HepG2 (cell line): ENCODE measurements at regions not wholly inside any gene's neighbourhood (a gene's known extent, or its start where the extent isn't known, plus 50 kb on each side); places are given as distances from the start of the nearest gene placed in this dataset.

ENCODE experiments used
- ATAC-seq: fragments of 200-7000 bp; cut with Tn5 transposase; 3 replicates; pipeline ENCODE4 v1.9.1; 2020; ENCODE audit warnings: mild to moderate bottlenecking, moderate library complexity
- BruUV-seq: library from RNA; stranded (reverse); fragments of 400-500 nt; replicated peaks from 2 replicates; lab custom pipeline; 2021; lab: Mats Ljungman, UMichigan
- CTCF ChIA-PET: fragments of 300-600 bp; formaldehyde crosslinking; extraction: SDS; loops from one replicate; lab custom pipeline; 2021; ENCODE audit warnings: low total read pairs, inconsistent platforms, low intra/inter-chr PET ratio; lab: Yijun Ruan, JAX
- POLR2A ChIA-PET: fragments of 350-600 bp; sonication (Branson Sonifier 250); formaldehyde crosslinking; loops from one replicate; lab custom pipeline; 2020; ENCODE audit warnings: antibody characterized with exemption, inconsistent platforms; lab: Yijun Ruan, JAX
- DNase-seq: peaks from one replicate; pipeline ENCODE4 v3.0.0-alpha.2; 2015; ENCODE audit warnings: low spot score
- FAIRE-seq: peaks from 3 replicates; lab custom pipeline; 2011; peaks lifted over from hg19 to GRCh38; lab: Jason Lieb, UNC
- H2AFZ ChIP-seq: one replicate; pipeline ENCODE4 v1.6.1; 2011; ENCODE audit warnings: low read length, inconsistent platforms
- H3K27ac ChIP-seq: fragments of 300-600 bp; 3 replicates; pipeline ENCODE4 v1.8.0; 2011; ENCODE audit warnings: mixed run types, mild to moderate bottlenecking, mixed read lengths, low read length, inconsistent platforms; ENCODE audit not compliant: insufficient read depth; ENCODE audit errors: extremely low read length
- H3K27me3 ChIP-seq, 2 experiments: fragments of 200-600 bp in 1 of 2; 2 replicates in 1 of 2; 3 replicates in 1 of 2; pipeline versions ENCODE4 v1.6.0 to v1.8.0; 2011; ENCODE audit warnings: low read length in 2 of 2, mild to moderate bottlenecking in 2 of 2, moderate library complexity in 2 of 2, inconsistent platforms in 1 of 2; ENCODE audit not compliant: insufficient read depth in 2 of 2, control insufficient read depth in 1 of 2
- H3K36me3 ChIP-seq, 2 experiments: fragments of 200-600 bp in 1 of 2; replicated peaks in 1 of 2; 2 replicates in 1 of 2; 3 replicates in 1 of 2; pipeline versions ENCODE4 v1.5.1 to v1.8.0; 2011; ENCODE audit warnings: low read length in 2 of 2, inconsistent platforms in 1 of 2; ENCODE audit not compliant: insufficient read depth in 2 of 2, control insufficient read depth in 1 of 2
- H3K4me1 ChIP-seq: 2 replicates; pipeline ENCODE4 v1.5.1; 2012; ENCODE audit warnings: low read length, inconsistent platforms; ENCODE audit not compliant: insufficient read depth
- H3K4me2 ChIP-seq: 2 replicates; pipeline ENCODE4 v1.6.0; 2011; ENCODE audit warnings: low read depth, low read length, inconsistent platforms
- H3K4me3 ChIP-seq, 3 experiments: fragments of 200-600 bp in 1 of 3; sonication (generic), shearing (Covaris generic) in 1 of 3; replicated peaks in 1 of 3; 2 replicates each; pipeline ENCODE4 v1.5.1; 2011 to 2016; ENCODE audit warnings: low read length in 3 of 3, inconsistent platforms in 2 of 3, low read depth in 2 of 3, mild to moderate bottlenecking in 2 of 3, control low read depth in 1 of 3, mixed read lengths in 1 of 3; ENCODE audit not compliant: insufficient read depth in 1 of 3
- H3K79me2 ChIP-seq: one replicate; pipeline ENCODE4 v1.6.1; 2011; ENCODE audit warnings: low read length, inconsistent platforms; ENCODE audit not compliant: insufficient read depth
- H3K9ac ChIP-seq: 2 replicates; pipeline ENCODE4 v1.6.0; 2011; ENCODE audit warnings: mild to moderate bottlenecking, low read depth, low read length, inconsistent platforms; ENCODE audit not compliant: insufficient read depth
- H3K9me3 ChIP-seq: 2 replicates; pipeline ENCODE4 v1.5.1; 2012; ENCODE audit warnings: mild to moderate bottlenecking, low read length
- H4K20me1 ChIP-seq: 2 replicates; pipeline ENCODE4 v1.6.0; 2011; ENCODE audit warnings: inconsistent platforms, mild to moderate bottlenecking, low read length, moderate library complexity; ENCODE audit not compliant: insufficient read depth
- ATF3 ChIP-seq: sonication (generic); formaldehyde crosslinking; IDR thresholded peaks from 2 replicates; pipeline ENCODE4 v1.4.0; 2020; ENCODE audit warnings: missing genetic modification reagents
- ATF7-NPFF ChIP-seq: sonication (generic); formaldehyde crosslinking; IDR thresholded peaks from 2 replicates; pipeline ENCODE4 v1.8.1; 2023; ENCODE audit warnings: mild to moderate bottlenecking, low read depth, missing genetic modification reagents, moderate library complexity
- CEBPG ChIP-seq: IDR thresholded peaks from 2 replicates; pipeline ENCODE4 v1.6.1; 2016
- DNMT3B ChIP-seq: conservative IDR thresholded peaks from 2 replicates; pipeline ENCODE4 v1.6.1; 2016; ENCODE audit warnings: missing biosample characterization, control low read depth
- ELF4 ChIP-seq: sonication (generic); formaldehyde crosslinking; IDR thresholded peaks from 2 replicates; pipeline ENCODE4 v1.5.0; 2020; ENCODE audit warnings: missing genetic modification reagents, mild to moderate bottlenecking, moderate library complexity, borderline replicate concordance
- HDAC6 ChIP-seq: fragments of 200-600 bp; sonication (generic); IDR thresholded peaks from 2 replicates; pipeline ENCODE4 v1.7.0; 2017; ENCODE audit warnings: mild to moderate bottlenecking, antibody characterized with exemption, low read length, low read depth
- HNF1A ChIP-seq, 2 experiments: sonication (generic) in 1 of 2; formaldehyde crosslinking in 1 of 2; IDR thresholded peaks; 2 replicates each; pipeline versions ENCODE4 v1.4.0 to v1.6.1; 2016 to 2020; ENCODE audit warnings: borderline replicate concordance in 1 of 2, low read depth in 1 of 2, mild to moderate bottlenecking in 1 of 2, missing genetic modification reagents in 1 of 2
- MIXL1 ChIP-seq: IDR thresholded peaks from 2 replicates; pipeline ENCODE4 v1.6.1; 2016
- NFAT5 ChIP-seq: sonication (generic); formaldehyde crosslinking; IDR thresholded peaks from 2 replicates; pipeline ENCODE4 v1.4.0; 2020; ENCODE audit warnings: missing genetic modification reagents
- RXRB ChIP-seq: IDR thresholded peaks from 2 replicates; pipeline ENCODE4 v1.6.1; 2016; ENCODE audit warnings: borderline replicate concordance, missing genetic modification reagents, missing compliant biosample characterization
- SATB2 ChIP-seq: sonication (generic); formaldehyde crosslinking; IDR thresholded peaks from 2 replicates; pipeline ENCODE4 v1.5.0; 2020; ENCODE audit warnings: missing genetic modification reagents
- TBL1XR1 ChIP-seq: fragments of 150-350 bp; IDR thresholded peaks from 2 replicates; pipeline ENCODE4 v1.6.1; 2014; ENCODE audit warnings: borderline replicate concordance, low read length; ENCODE audit not compliant: partially characterized antibody
- THAP11 ChIP-seq: IDR thresholded peaks from 2 replicates; pipeline ENCODE4 v1.6.1; 2016; ENCODE audit warnings: missing biosample characterization, missing genetic modification reagents
- ZBTB1 ChIP-seq: sonication (generic); formaldehyde crosslinking; IDR thresholded peaks from 2 replicates; pipeline ENCODE4 v1.4.0; 2020; ENCODE audit warnings: missing genetic modification reagents, borderline replicate concordance
- ZNF781 ChIP-seq: sonication (generic); formaldehyde crosslinking; IDR thresholded peaks from 2 replicates; pipeline ENCODE4 v1.5.1; 2020; ENCODE audit warnings: borderline replicate concordance, mild to moderate bottlenecking, missing genetic modification reagents; ENCODE audit errors: not compliant biosample characterization
- WGBS: methylation state at CpG from one replicate; pipeline ENCODE4 v1.1.6; 2017; ENCODE audit warnings: low lambda C conversion rate; 5-methylcytosine and 5-hydroxymethylcytosine counted together
- in situ Hi-C: cut with HindIII; loops from 2 replicates; pipeline ENCODE4 v1.10.0; 2017; ENCODE audit warnings: low pct_unique_long_range_greater_than_20kb; ENCODE audit not compliant: extremely low pct_ligation_motif_present
- intact Hi-C: fragments of 100-400 bp; cut with micrococcal nuclease; formaldehyde crosslinking; loops from one replicate; pipeline ENCODE4 v1.10.0; 2022; ENCODE audit not compliant: unreplicated experiment

GRCh38 chr13:109856350-109856749, 70.0 kb upstream of the IRS2 start:
- Histone ChIP-seq H3K36me3 (no peaks in the 10 kb centered on the region), H3K27ac (no peak overlapping the region), H3K79me2 (no peaks in the 10 kb centered on the region), H4K20me1 (no peaks in the 10 kb centered on the region), H3K4me2 (no peak overlapping the region), H3K27me3 (no peaks in the 10 kb centered on the region; a peak in 1 of 5 replicates), H3K4me1 (no peaks in the 10 kb centered on the region), H3K9ac (no peak overlapping the region), H3K4me3 (no peak overlapping the region), H2AFZ (no peak overlapping the region), H3K9me3 (no peaks in the 10 kb centered on the region)
- DNase-seq, result no peak
- intact Hi-C loops, result no loop called here
- ATAC-seq, result no peak
- in situ Hi-C loops, result no loop called here
- CTCF ChIA-PET, result no interaction called here
- BruUV-seq, result no TSS peak
- 3% methylated on average over 4 of the region's 4 CpGs for WGBS
- POLR2A ChIA-PET, result no interaction called here
- no peak for FAIRE-seq
- TF ChIP-seq SATB2 (CRISPR knock-in tag) (no peak), TBL1XR1 (no peak), RXRB (CRISPR knock-in tag) (no peak), ATF3 (no peak), HNF1A (IDR thresholded peaks at IDR 0.05; ENCODE audit: low read depth) (no peak), HNF1A (CRISPR knock-in tag; IDR thresholded peaks at IDR 0.05; ENCODE audit: borderline replicate concordance) (no peak), ZBTB1 (no peak), ELF4 (CRISPR knock-in tag) (no peak), NFAT5 (CRISPR knock-in tag) (no peak), HDAC6 (no peak), ZNF781 (CRISPR knock-in tag) (no peak), MIXL1 (no peak), THAP11 (CRISPR knock-in tag) (no peak), CEBPG (CRISPR knock-in tag) (no peak), DNMT3B (CRISPR knock-in tag) (no peak), ATF7-NPFF (no peak)
